ENCODE measurements at regions not wholly inside any gene's neighbourhood (a gene's known extent, or its start where the extent isn't known, plus 50 kb on each side); places are given as distances from the start of the nearest gene placed in this dataset.

- TF ChIP-seq CTCF (conservative IDR thresholded peaks at IDR 0.05; ENCODE audit: control insufficient read depth, insufficient read depth, low read depth, low read length) = no peak
- no peak for DNase-seq (ENCODE audit: low read depth)
Measured at GRCh38 chr17:11130367-11130766, 110.6 kb upstream of the SHISA6 start.

DNA sequence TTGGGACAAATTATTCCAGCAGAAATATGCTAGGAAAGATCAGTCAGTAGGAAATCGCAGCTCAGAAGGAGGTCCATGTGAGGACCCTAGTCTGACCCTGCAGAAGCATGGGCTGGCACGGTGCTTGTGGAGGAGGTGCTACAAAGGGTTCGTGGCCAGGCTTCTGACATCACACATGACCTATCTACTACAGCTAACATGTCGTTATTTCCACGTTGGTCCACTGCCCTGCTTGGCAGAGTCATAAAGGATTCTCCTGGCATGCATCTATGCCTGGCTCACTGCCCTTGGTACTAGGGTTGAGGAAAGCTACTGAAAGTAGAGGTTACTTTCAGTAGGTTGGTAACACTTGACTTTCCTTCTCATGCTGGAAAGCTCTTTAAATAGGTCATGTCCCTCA, 118.1 kb upstream of the SHISA6 start:
- no peak overlapping the region for H3K4me3 ChIP-seq (ENCODE audit: control insufficient read depth, low read depth, low read length)
- TF ChIP-seq CTCF (conservative IDR thresholded peaks at IDR 0.05; ENCODE audit: control insufficient read depth, insufficient read depth, low read depth, low read length) = no peak
- DNase-seq (ENCODE audit: low read depth) = no peak

More at GRCh38 chr17:11130367-11130766, 110.6 kb upstream of the SHISA6 start:
- H3K4me3 ChIP-seq (ENCODE audit: control insufficient read depth, low read depth, low read length) = no peak overlapping the region

GRCh38 chr17:11121341-11121985, 119.5 kb upstream of the SHISA6 start:
- DNase-seq (ENCODE audit: low read depth) = no peak
- no peak for TF ChIP-seq CTCF (conservative IDR thresholded peaks at IDR 0.05; ENCODE audit: control insufficient read depth, insufficient read depth, low read depth, low read length)
- H3K4me3 ChIP-seq (ENCODE audit: control insufficient read depth, low read depth, low read length) = no peak overlapping the region

GRCh38 chr17:11109106-11109505, 131.9 kb upstream of the SHISA6 start:
- DNase-seq (ENCODE audit: low read depth) = no peak
- no peak overlapping the region for H3K4me3 ChIP-seq (ENCODE audit: control insufficient read depth, low read depth, low read length)
- no peak for TF ChIP-seq CTCF (conservative IDR thresholded peaks at IDR 0.05; ENCODE audit: control insufficient read depth, insufficient read depth, low read depth, low read length)

- no peak for TF ChIP-seq CTCF (conservative IDR thresholded peaks at IDR 0.05; ENCODE audit: control insufficient read depth, insufficient read depth, low read depth, low read length)
- DNase-seq (ENCODE audit: low read depth) = no peak
- no peak overlapping the region for H3K4me3 ChIP-seq (ENCODE audit: control insufficient read depth, low read depth, low read length)
Measured at GRCh38 chr17:11105141-11105540, 135.9 kb upstream of the SHISA6 start.

DNA sequence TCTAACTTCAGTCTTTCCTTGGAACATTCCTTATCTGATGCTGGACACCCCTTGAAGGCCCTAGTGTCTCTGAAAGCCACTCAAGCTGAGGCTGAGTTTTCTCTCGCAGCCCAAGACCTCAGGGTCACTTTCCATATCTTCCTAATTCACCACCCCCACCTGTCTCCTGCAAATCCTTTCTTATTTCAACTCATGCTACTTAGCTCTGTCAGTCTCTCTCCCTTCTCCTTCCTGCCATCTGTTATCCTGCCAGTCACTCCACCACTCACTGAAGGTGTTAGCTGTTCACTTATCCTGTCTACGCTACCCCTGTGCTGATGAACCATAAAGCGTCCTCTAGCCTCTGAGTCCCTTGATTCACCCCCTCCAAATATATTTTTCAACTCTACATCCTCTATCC, 143.9 kb upstream of the SHISA6 start:
- no peak for TF ChIP-seq CTCF (conservative IDR thresholded peaks at IDR 0.05; ENCODE audit: control insufficient read depth, insufficient read depth, low read depth, low read length)
- H3K4me3 ChIP-seq (ENCODE audit: control insufficient read depth, low read depth, low read length) = no peak overlapping the region
- DNase-seq (ENCODE audit: low read depth) = no peak

GRCh38 chr17:11094331-11094730, 146.7 kb upstream of the SHISA6 start:
- DNase-seq (ENCODE audit: low read depth) = no peak
- H3K4me3 ChIP-seq (ENCODE audit: control insufficient read depth, low read depth, low read length) = no peak overlapping the region
- no peak for TF ChIP-seq CTCF (conservative IDR thresholded peaks at IDR 0.05; ENCODE audit: control insufficient read depth, insufficient read depth, low read depth, low read length)

Data from fibroblast of mammary gland (primary cell).